GM18873 (cell line): ENCODE measurements at regions not wholly inside any gene's neighbourhood (a gene's known extent, or its start where the extent isn't known, plus 50 kb on each side); places are given as distances from the start of the nearest gene placed in this dataset.

Experiments
- ATAC-seq: cut with Tn5 transposase; IDR thresholded peaks from one replicate; pipeline ENCODE4 v1.9.1; 2021; ENCODE audit warnings: mild to moderate bottlenecking, moderate library complexity, moderate number of reproducible peaks; ENCODE audit not compliant: unreplicated experiment, low FRiP score

DNA sequence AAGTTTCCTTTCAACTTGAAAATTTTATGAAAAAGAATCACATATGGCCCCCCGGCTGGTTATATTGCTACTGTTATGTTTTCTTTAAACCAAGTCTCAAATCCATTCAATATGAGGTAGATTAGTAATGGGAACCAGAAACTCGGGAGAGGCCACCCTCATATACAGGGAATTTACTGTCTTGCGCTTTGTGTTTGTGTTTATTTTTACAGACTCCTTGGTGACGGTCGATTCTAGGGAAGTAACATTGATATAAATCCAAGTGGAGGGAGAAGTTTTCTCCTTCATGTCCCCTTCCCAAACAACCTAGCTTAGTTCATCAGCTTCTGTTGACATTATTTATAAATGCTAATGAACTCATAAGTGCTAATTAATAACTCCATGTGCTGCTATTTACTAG, 163.5 kb upstream of the LMO4 start:
- no peak for ATAC-seq

DNA sequence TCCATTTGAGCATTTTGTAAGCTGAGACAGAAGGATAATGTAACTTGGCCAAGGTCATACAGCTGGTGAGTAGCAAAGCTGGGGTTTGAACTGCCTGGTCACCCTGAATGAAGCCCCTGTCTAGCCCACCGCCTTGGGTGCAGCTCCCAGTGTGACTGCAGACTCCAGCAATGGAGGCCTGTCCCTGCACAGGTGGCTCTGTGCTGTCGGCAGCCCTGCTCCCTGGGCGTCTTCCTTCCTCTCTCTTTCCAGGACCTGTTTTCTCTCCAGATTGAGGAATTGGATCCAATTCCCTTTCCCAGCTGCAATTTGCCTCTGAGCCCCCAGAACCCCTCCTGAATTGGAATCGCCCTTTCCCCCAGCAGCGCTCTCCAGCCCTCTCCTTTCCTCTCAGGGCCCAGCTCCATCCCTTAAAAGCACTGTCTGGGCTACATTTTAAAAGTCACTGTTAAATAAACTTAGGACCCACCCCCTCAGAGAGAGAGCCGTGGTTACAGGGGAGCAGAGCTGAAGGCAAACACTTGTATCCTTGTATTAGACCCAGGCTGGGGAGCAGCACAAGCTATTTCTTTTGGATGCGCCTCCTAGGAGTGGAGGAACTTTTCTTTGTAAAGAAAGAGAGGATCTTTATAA, 161.4 kb upstream of the LMO4 start:
- no peak for ATAC-seq

DNA sequence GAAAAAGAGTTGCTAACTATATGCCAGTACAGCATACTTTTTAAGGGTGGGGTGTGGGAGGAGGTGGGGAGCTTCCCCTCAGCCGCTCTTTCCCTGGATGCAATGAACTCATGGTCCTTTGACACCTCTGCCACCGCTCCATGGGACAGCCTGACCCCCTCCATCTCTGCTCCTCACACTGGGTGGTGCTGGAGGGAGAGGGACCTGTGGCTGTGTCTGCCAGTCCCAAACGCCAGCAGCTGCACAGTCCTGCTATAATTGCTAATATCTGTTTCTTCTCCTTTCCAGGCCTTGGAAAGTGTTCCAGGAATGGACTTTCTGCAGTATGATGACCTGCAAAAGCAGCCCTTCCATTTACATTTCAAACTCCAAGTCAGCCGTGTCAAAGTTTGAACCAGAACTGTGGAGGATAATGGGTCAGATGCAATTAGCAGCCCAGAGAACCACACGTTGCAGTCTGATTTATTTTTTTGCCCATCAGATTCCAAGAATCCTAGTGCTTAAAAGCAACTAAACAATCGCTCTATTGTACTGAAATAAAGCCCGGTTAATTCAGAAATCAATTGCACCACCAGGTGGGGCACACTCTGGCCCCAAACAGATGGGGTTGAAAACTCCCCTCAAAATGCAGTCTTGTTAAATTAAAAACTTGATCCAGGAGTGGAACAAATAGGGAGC, 160.7 kb upstream of the LMO4 start:
- ATAC-seq: no peak

DNA sequence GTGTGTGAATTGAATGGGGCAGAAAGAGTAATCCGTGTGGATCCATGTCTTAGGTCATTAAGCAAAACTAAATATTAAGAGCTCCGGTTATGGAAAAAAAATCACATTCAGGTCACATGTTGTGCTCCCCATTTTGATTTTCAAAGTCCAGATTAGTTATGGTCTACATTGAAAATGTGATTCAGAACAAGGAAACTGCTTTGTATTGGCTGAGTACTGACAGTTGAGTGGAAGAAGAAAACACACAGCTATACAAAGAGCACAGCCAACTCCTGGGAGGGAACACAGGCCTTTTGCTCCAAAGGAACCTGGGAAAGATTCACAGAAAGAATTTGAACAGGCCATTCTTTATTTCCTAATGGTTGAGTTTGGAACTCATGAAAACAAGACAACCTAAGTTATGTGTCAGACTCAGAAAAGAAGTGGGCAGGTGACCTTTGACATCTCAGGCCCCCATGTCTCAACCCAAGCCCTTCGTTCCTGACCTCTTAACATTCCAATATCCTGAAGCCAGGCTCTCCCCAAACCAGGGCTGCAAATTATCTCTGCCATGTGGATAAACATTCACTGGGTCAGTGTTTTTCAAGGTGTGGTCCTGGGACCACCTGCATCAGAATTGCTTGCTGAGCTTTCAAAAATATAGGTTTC, 159.3 kb upstream of the LMO4 start:
- no peak for ATAC-seq

DNA sequence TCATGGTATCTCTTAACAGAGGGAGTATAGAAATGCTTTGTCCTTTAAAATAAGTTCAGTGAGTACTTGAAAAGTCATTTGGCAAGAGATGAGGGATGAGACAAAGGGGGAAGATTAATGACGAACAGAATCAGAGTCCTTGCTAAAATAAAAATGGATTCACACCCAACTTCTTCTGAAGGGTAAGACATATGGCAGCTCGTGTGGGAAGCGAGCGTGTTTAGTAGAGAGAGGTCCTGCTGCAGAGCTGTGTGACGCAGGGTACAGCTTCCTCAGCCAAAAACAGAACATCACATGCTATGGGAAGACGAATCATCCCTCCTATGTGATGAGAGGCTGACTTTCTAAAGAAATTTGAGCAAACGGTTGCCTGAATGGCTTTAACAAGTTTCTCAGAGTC, 158.5 kb upstream of the LMO4 start:
- no peak for ATAC-seq

DNA sequence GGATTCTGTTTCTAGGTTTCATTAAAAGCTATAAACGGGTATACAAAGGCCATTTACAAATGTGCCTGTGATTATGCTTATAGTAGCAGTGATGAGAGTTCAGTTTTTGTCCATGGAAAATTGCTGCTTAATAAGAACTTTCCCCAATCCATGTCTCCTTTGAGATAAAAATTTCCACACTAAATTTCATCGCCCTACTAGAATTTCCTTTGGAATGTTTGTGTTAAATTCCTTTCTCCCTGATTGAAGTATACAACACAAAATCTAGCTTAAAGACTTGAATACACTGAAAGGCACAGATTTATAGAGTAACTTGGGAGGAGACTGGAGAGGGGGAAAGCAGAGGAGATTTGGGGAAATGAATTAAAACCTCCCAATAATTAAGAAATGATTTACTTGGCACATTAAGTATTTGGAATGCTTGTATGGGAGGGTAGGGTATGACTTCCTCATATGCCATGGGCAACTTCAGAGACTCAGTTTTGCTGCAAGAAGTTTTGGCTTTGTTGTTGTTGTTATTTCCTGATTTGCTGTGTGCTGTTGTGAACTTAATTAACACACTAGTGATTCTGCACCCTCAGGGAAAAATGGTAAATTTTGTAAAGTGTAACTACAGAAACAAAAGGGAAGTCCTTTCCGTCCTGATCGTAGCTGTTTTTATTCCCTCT, 157.6 kb upstream of the LMO4 start:
- no peak for ATAC-seq

DNA sequence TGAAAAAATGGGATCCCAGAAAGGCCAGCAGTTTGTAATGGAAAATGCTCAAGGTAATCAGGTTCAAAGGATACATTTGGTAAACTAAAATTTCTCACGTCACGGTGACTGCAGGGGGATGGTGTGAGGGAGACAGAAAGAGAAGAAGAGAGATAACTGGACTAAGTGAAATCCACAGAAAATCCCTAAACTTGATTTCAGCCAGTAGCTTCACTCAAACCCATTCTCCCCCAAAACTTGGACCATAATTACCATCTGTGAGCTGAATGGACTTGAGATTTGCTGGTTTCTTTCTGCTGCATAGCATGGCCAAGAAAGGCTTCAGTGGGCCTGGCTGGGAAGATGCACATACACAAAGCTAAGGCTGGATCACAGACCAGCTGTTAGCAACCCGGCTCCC, 155.4 kb upstream of the LMO4 start:
- ATAC-seq: no peak

DNA sequence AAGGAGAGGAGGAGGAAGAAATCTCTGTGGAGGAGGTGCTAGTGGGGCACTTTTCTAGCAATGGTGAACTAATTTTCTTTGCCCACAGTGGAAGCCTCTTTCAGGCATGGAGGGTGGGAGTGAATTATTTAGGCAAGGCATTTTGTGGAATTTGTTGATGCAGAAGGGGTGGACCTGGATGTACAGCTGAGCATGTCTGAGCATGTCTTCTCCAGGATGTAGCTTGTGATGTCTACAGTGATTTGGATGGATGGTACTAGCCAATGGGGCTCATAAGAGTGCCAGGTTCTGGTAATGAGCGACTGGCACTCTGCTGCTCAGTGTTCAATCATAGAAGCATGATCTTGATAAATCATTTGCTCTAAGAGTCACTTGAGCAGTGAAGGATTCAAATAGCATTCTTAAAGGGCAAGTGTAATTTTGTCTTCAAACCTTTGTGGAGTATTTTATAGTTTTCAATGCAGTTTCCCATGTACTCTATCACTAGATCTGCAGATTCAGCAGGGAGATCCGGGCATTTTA, 153.9 kb upstream of the LMO4 start:
- ATAC-seq: no peak

DNA sequence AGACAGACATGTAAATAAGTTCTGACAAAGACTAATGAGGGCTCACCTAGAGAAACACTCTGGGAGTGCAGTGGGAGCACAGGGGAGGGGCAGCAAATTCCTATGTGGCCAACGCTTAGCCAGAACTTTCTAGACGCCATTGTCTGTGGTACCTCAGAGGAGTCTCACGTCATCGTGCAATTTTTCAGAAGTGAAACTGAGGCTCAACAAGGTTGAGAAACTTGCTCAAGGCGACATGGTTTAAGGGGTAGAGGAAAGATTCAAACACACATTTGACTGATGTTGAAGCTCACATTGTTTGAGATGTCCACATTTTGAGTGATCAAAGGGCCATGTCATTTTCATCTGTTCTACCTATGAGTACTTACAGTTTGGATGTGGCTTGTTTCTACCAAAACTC, 152.6 kb upstream of the LMO4 start:
- no peak for ATAC-seq

DNA sequence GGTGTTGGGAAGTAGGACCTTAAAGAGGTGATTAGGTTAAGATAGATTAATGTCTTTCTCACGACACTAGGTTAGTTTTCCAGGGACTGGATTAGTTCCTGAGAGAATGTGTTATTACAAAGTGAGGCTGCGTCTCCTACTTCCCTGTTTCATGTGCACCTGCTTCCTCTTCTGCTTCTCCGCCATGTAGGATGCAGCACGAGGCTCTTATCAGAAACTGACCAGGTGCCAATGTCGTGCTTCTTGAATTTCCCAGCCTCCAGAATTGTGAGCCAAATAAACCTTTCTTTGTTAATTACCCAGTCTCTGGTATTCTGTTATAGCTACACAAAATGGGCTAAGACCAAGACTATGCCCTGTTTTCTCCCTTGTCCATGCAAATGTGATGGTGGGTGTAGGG, 152.2 kb upstream of the LMO4 start:
- no peak for ATAC-seq

DNA sequence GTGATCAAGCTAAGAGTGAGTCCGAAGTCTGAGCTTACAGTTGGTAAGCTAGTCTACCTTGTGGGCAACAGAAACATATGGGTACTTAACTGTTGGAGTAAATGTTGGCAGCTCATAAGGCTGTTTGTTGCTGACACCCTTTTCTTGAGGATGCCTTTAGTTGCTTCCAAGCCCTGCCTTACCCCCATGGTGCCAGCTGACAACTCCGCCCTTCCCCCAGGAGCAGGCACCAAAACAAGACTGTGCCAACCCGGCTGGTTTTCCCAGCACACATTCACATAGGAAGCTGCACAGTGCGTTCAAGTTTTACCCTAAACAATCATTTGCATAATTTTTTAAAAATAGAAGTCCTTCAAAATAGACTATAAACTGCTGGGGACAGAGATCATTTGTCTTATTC, 150.2 kb upstream of the LMO4 start:
- no peak for ATAC-seq

DNA sequence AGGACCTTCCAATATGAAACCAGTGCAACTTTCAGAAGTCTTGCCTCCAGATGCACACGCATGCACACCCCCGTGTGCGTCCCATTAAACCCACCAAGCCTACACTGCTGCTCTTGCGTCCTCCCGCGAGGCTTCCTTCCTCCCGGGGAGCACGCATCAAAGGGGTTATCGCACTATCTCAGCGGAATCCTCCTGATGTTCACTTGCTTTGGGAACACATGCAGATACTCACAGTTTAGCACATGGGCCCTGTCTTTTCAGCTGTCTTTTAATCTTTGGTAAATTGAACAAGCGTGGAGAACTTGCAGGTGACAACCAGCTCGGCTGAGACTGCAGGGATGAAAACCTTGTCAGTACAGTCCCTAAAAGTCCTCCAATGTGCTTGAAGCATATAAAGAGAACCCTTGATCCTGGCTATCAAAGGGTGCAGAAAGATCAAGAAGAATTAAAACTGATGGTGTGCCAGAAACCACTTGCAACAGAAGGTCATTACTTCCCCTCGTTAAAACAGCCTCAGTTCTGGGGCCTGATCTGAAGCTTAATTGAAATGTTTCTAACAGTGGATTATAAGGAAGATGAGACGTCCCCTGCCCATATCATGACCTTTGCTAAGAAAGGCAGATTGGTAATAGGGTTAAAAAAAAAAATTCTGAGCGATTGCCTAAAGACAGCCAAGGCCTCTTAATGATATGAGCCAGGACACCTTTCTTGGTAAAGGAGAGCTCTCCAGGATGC, 149.4 kb upstream of the LMO4 start:
- no peak for ATAC-seq

DNA sequence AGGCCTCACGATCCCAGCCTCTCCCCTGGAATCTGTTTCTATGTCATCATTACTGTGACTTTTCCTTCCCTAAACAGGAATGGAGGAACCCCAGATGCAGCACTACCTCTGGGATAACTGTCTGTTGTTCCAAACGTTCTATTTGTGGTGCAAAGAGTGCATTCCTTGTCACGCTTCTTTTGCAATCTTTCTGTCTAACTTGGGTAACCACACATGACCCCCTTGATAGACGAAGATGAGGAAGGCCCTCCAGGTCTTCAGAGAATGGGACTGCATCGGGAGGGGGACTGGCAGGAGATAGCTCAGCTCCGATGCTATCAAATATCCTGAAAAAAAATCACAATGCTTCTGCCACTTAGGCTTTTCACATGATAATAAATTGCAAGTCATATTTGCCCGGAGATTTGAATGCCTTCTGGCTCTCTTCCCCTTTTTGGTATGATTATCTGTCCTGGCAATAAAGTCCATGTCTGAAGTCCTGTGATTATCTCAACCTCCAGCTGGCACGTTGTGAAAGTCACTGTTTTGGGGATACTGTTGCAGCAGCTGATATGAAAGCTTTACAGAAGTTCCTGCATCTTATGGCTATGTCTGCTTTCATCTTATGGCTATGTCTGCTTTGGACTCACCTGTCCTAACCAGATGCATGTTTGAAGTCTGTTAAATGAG, 148.7 kb upstream of the LMO4 start:
- ATAC-seq: no peak

DNA sequence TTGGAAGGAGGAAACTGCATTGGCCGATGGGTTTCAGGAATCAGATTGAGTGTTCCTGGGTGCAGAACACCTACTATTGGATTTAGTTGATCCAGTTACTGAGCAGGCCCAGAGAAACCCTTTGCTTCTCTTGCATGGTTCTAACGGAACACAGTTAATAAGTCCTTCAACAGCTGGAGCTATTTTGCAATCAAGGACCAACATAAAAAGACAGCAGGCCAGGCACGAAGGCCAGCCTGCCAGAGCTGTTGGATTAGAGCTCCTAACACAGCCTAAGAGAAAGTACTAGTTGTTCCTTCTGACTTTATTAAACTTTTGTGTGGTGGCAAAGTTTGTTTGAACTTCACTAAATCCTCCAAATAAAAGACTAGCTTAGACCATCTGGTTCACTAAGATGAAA, 148.0 kb upstream of the LMO4 start:
- no peak for ATAC-seq

DNA sequence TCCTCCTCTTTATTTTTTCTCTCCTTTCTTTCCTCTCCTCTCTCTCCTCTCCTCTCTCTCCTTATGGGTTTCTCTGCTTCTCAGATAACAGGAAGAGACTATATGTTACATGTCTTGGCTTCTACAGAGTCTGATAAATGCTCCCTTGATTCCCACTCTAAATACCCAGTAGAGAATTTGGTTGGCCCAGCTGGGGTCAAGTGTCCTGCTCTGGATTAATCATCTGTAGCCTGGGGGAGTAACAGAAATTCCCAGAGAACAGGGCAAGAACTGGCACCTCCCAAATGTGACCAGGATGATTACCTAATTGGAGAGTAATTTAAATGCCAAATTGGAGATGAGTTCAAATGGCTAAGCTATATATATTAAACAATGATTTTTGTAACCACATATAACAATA, 146.1 kb upstream of the LMO4 start:
- no peak for ATAC-seq

DNA sequence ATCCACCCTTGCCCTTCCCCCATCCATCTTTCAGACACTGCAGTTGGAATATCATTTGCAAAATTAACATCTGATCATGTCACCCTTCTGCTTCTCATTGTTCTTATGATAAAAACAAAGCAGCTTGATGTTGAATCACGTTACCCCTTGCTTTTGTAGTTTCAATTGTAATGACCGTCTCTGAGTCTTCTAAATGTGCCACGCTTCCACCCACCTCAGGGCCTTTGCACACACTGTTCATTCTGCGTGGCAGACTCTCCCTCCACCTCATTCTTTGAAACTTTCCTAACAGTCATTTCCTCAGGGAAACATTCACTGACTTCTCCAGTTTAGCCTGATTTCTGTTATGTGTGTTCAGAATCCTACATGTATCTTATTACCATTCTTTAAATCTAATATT, 143.6 kb upstream of the LMO4 start:
- ATAC-seq: no peak

DNA sequence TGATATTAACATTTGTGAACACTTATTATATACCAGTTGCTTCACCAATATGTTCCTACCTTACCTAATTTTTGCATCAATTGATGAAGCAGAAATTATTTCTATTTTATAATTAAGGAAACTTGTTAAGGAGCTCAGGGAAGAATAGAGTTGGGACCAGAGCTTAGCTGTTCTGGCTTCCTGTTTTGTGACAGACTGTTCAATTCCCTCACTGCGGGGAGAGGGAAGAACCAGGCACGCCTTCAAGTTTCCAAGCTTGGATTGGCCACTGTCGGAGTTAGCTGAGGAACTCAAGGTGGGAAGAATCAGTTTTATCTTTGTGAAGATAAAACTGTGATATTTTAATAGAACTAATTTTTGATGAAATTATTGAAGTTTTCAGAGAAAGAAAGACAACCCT, 142.3 kb upstream of the LMO4 start:
- no peak for ATAC-seq

DNA sequence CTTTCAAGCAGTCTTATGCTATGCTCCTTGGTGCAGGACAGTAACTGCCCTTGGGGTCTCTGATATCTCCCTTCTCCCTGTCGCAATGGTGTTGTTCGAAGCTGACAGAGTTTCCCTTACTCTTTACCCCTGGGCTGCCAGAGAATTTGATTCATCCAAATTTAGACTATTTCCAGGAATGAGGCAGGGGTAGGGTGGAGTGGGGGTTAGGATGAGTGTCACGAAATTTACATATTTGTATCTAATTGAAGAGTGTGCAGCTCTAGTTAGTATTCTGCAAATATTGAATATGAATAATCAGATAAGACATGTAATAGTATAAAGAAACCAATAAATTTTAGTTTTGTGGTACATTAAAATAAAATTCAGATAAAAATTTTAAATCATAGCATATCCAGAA, 140.0 kb upstream of the LMO4 start:
- ATAC-seq: no peak

DNA sequence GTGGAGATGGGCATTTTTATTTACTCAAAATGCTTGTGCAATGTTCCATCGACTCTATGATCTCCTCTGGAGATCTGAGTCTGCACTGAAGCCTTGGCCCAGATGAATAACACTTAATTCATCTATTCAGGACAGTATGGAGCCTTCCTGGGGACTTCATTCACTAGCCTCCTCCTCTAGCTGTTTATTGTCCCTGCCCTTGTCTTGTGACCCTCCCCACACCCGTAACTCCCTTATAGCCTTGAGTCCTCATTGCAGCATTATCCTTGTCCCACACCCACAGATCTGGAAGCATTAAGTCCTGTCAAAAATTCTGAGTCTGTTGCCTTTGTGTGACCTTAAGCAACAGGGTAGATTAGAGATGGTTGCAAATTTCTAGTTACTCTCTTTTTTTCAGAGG, 138.3 kb upstream of the LMO4 start:
- ATAC-seq: no peak

DNA sequence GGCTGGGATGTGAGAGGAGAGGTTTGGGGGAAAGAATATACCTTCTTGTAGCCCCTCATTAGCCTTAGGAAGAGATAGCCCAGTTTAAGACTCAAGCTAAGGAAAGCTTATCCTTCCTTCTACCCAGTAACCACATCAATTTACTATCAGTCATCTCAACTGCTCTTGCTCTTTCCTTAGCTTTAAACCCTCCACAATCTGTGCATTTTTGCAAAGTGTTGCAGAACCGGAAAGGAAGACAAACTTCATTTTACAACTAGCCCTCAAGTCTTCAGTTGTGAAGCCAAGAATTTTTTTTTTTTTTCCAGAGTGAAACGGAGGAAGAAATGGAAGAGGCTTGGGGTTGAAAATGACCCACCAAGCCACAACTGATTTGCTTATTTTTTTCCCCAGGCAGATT, 137.0 kb upstream of the LMO4 start:
- ATAC-seq: no peak
